Effector CD8-positive, alpha-beta T cell (primary cell): ENCODE measurements at regions not wholly inside any gene's neighbourhood (a gene's known extent, or its start where the extent isn't known, plus 50 kb on each side); places are given as distances from the start of the nearest gene placed in this dataset.
"Not testable (repeated sequence)": the region's sequence is repeated elsewhere in the genome, so short reads cannot be mapped to it uniquely, and the experiment has no call there.

ENCODE experiments used
- DNase-seq: peaks from one replicate; lab custom pipeline; 2025; lab: John Stamatoyannopoulos, UW

DNA sequence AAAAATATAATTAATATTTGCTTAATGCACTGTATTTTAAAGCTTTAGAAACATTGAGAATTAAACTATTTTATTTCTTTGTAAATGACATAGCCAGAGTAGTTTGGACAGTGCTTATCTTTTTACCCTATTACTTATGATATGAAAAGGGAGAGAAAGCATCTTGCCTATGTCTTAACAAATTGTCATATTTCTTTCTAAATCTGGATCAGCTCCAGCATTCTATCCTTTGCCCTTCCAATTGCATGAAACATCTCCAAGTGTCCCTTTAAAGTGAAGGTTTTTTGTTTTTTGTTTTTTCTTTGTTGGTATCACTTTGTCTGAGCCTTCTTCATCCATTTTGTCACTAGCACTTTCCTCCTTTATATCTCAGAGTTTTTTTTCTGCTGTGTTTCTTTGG lies 511.6 kb upstream of the FAM174A start:
- no peak for DNase-seq

DNA sequence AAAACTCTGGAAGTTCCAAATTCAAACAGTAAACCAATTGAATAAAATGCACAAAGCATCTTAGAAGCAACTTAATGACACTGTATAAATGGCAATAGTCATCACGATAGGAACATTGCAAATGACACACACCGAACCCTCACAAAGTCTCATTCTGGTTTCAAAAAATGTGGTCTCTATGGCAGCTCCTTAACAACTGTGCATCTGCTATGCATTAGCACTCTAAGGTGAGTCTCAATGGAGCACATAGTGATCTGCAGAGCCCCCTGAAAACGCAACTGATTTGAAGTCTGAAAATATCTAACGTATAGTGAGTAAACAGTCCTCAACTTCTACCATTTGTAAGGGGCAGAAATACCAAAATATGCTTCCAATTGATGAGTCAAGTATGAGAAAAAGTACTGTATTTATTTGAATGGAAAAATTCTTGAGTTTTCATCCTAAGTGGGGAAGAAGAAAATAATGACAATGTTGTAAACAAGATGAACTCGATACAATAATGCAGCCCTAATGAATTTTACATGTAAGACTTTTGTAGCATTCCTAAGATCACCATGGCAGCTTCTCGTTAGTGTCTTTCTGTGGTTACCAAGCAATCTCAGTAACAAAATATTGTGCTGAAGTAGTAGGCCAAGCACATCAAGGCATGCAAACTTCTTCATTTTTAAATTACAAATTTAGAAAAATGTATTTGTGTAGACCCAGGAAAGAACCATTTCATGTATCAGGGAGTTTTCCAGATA lies 517.5 kb upstream of the FAM174A start:
- DNase-seq = no peak

DNA sequence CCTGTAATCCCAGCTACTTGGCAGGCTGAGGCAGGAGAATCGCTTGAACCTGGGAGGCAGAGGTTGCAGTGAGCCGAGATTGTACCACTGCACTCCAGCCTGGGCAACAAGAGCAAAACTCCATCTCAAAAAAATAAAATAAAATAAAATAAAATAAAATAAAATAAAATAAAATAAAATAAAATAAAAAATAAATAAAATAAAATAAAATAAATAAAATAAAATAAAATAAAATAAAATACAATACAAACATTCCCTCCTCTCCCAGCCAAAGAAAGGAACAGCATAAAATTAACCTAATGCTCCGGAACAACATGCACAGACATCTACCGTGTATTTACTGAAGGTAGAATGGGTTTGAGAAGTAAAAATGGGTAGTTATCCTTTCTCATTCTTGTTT lies 521.9 kb upstream of the FAM174A start:
- DNase-seq = not testable (repeated sequence)

DNA sequence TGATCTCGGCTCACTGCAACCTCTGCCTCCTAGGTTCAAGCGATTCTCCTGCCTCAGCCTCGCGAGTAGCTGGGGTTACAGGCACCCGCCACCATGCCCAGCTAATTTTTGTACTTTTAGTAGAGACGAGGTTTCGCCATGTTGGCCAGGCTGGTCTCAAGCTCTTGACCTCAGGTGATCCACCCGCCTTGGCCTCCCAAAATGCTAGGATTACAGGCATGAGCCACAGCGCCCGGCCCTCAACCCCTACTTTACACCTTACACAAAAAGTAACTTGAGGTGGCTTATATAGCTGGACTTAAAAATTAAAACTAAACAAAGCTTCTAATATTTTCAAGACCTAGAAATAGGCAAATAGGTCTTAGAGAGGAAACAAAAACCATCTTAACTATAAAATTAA lies 524.0 kb upstream of the FAM174A start:
- DNase-seq = not testable (repeated sequence)

DNA sequence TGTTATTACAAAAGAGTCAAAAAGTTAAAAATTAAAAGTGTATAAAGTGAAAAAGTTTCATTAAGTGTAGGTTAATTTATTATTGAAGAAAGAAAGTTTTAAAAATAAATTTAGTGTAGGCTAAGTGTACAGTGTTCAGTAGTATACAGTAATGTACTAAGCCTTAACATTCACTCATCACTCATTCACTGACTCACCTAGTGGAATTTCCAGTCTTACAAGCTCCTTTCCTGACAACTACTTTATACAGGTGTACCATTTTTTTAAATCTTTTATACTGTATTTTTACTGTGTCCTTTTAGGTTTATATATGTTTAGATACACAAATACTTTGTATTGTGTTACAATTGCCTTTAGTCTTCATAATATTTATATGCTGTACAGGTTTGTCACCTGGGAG lies 530.2 kb upstream of the FAM174A start:
- no peak for DNase-seq

DNA sequence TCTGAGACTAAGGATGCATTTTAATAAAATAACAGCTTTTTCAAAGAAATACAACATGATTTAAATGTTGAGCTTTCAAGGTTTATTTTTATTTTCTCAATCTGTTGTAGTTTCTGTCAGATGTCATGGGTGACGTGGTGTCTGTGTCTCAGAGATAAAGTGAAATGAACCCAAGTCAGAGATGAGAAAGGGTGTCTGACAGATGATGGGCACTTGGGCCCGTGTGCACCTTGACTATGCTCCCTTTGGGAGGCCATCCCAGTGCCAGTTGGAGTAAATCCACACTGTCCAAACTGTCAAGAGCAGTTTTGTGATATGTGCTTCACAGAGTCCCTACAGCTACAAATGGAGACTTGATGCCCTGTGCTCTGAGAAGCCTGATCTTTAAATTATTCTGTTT lies 536.9 kb upstream of the FAM174A start:
- no peak for DNase-seq

DNA sequence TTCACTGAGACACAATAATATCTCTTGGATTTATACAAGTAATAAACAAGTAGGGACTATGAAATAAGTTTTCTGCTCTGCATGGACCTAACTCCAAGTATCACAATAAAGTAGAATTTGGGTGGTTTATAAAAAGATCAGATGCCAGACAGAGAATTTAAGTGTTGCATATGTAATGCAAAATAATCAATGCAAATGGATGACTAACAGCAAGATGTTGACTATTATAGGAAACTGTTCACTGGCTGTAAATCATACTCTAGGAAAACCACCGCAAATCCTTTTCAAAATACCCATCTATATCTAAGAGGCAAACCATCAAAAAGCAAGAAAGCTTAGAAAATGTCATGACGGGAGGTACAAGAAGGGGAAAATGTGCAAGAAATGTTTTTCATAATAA lies 539.8 kb upstream of the FAM174A start:
- DNase-seq = no peak

DNA sequence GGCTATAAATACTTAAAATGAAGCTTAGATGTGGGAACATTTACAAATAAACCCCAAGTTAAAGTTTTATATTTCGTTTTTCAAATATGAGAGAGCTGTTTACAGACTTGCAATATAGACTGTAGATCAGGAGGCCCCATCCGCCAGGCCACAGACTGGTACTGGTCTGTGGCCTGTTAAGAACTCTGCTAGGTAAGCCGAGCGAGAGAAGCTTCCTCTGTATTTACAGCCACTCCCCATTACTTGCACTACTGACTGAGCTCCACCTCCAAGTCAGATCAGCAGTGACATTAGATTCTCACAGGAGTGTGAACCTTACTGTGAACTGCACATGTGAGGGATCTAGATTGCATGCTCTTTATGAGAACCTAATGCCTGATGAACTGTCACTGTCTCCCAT lies 561.4 kb upstream of the FAM174A start:
- DNase-seq = no peak

DNA sequence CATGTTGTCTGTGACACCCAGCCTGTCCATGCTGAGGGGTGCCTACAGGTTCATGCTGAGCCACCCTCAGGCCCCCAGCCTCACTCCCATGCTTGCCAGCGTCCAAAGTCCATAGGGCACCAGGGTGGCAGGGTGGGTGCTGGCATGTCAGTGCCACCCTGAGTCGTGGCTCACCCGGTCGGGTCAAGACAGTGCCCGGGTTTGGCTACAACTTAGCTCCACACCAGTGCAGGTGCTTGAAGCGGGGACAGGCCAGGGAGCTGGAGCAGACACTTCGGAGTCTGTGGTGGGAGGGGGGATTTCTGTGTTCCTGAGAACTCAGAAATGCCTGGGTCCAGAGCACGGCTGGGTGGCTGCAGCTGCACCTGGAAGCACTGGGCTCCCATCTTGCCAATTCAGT lies 579.2 kb upstream of the FAM174A start:
- no peak for DNase-seq

DNA sequence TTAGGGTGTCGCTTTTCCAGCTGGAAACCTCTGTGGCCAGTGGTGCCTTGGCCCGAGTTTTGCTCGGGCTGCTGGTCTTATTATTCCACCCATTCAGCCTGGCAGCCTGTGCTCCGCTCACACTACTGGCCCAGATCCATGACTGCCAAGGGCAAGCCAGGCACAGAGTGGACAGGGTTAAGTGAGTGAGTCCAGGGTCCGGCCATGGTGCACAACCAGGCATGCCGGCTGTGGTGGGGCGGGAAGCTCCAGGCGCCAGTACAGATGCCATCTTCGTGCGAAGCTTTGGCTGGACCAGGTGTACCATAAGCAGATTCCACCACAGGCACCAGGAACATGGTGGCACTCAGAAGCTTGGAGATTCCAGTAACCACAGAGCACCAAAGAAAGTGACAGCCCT lies 580.2 kb upstream of the FAM174A start:
- DNase-seq = no peak

DNA sequence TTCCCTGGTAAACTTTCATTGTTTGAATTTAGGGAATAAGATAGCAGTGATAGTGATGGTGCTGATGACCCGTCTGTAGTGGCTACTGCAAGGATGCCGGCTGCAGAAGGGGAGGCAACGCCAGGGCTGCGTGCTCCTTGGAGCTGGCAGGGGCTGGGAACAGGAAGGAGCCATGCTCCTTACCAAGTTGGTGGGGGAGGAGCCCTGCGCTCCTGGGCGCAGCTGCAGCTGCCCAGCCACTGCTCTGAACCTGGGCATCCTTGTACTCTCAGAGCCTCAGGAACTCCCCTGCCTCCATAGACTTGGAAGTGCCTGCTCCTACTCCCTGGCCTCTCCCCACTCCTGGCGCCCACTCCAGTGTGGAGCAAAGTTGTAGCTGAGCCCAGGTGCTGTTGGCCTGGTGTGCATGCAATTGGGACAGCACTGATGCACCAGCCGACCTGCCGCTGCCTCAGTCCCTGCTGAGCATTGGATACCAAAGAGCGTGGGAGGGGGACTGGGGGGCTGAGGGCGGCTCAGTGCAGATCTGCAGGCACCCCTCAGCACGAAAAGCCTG lies 585.1 kb upstream of the FAM174A start:
- DNase-seq = no peak

DNA sequence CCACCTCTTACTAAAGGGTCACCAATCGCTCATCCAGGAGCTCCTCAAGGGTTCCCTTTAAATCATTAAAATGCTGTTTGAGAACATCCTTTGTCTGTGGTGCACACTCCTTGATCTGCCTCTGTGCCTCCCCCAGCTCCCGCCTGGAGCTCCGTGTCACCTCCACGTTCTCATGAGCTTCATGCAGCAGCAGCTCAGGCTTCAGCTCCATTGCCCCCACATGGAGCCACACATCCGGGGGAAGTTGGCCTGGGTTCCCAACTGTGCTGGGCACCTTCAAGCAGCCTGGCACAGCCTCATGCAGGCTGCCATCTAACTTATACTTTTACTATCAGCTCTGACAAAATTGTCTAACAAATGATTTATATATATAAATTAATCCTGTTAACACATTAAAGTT lies 585.8 kb upstream of the FAM174A start:
- no peak for DNase-seq

DNA sequence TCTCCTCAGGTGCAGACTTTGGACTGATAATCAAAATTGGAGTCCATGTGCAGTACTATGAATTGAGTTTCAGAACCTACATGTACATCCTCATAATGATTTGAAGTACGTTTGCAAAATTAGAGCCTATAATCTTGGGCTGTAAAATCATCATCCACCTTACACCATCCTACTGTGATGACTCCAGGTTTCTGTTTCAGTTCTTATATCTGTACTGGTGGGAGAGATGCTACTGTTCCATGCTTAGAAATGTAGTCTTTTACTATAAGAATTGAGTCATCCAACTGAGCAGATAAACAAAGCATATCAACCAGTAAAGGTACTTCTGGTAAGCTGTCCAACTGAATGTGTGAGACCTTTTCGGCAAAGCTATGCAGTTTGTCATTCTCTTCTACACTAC lies 586.3 kb upstream of the FAM174A start:
- DNase-seq = no peak

DNA sequence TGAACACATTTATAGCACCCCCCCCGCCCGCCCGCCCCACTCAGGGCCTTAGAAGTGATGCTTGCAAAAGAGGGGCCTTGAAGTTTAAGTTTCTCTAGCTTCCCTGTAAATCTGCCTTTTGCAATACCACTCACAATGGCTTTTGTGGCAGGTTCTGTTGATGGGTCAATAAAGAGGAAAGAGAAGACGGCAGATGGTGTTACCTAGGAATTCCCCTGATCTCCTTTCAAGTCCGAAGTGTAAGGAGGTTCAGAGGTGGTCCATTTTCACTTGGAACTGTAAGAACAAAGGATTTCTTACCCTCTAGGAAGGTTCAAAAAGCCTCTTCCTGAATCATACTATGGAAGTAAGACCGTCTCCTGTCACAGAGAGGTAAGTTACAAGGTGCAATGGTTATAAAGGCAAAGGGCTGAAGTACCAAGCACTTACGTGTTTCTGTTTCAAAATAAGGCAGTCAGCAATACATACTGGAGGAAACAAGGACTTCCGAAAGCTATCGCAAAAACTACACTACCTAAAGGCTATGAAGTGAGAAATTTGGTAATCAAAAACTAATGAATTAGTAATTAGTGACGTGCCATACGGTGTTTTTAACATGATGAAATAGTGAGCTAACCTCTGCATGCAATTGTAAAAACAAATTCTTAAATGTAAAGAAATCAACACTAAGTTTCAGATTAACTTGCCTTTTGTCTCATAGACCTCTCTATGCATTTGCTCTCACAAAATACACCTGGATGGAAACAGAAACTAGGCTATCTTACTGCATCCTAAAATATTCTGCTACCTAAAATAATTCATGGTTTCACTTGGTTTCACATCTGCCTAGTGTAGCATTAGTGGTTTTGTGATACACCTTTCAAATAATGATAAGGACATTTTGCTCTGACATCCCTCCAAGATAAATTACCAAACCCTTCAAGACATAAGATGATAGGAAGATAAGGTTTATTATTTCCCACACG lies 589.4 kb upstream of the FAM174A start:
- no peak for DNase-seq

DNA sequence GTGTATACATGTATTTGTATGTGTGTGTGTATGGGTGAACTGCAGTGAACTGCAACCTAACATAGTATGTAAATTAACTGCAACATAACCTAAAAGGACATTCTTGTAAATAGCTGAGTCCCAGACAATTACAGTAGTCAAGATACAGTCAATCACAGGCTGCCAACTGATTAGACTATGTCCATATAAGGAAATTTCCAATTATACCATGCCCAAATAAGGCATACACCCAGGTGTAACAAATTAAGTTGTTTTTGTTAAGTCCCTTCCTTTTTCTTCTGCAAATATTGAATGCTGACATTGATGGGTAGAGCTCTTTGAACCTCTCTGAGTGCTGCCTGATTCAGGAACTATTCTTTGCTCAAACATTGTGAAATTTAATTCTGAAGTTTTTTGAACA lies 594.6 kb upstream of the FAM174A start:
- no peak for DNase-seq

DNA sequence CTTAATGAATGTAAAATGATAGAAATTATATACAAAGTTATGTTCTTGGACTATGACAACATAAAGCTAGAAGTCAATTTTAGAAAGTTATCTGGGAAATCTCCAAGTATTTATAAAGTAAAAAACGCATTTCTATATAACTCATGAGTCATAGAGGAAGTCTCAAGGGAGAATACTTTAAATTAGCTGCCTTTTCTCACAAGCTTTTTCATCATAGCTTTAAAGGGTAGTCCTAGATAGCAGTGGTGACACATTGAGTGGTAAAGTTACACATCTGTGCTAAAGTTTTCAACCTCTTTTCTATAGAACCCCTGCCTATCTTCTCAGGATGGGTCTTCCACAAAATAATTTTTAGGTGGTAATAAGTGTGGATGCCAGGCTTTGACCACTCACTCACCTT lies 598.3 kb upstream of the FAM174A start:
- no peak for DNase-seq

DNA sequence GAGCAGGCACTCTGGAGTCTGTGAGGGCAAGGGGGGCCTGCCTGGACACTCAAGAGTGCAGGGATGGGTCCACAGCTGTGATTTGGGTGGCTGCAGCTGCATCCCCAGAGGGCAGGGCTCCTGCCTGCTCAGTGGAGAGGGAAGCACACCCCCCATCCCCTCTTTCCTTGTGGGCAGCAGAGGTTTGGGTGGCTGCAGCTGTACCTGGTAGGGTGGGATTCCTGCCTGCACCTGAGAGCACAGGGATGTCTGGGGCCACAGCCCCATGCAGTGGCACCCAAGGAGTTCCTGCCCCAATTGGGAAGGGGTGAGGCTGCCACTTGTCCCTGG lies 605.4 kb upstream of the FAM174A start:
- no peak for DNase-seq

DNA sequence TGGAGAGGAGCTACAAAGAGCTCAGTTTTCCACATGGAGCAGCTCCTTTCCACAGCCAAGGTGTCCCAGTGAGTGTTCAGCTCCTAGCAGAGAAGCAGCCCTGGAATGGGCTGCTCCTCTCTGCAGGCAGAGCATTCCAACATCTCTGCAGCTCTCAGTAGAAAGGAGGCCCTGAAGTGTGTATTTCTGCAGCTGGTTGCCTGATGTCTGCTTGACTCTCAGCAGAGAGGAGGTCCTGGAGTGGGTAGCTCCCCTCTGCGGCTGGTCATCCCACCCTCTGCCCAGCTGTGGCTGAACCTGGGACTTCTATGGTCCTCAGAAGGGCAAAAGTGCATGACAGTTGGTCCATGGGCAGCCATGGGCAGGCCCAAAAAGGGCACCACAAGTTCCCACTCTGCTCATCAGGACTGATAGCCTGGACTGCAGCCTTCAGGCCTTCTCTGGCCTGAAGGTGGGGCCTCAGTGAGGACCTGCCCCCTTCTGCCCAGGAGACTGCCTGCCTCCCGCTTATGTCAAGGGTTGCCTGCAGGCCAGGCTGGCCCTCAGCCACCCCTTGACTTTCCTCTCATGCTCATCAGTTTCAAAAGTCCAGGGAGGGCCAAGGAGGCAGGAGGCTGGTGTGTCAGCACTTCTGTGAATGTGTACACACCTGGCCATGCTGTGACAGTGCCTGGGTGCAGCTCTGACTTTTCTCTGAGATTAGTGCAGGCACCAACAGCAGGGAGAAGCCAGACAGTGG lies 605.9 kb upstream of the FAM174A start:
- DNase-seq = no peak

DNA sequence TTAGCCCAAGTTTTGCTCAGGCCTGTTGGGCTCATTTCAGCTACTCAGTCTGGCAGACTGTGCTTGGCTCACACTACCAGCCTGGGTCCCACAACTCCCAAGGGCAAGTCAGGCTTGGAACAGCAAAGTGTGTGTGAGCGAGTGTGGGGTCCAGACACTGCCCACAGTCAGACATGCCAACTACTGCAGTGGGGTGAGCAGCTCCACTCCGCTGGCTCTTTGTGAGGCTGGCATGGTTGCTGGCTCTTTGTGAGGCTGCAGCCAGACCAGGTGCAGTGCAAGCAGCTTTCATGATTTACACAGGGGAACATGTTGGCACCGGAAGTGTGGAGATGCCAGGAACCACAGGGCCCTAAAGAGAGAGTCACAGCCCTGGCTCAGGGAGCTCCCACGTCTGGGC lies 606.7 kb upstream of the FAM174A start:
- DNase-seq = no peak

DNA sequence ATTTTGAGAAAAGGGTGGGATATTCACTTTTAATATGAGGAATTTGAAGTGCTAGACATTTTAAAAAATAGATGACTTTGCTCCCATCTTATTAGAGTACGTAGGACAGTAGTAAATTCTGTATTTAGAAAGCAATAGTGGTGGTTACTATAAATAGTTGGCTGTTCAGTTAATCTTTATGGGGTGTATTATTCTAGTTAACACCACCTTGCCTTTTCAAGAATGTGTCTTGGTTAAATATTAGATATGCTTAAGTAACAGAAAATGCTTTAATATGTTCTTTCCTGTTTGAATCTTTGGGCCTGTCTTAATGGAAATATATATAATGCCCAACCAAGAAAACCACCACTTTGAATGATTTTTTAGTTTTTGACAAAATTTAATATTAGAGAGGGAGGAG lies 608.7 kb upstream of the FAM174A start:
- no peak for DNase-seq

DNA sequence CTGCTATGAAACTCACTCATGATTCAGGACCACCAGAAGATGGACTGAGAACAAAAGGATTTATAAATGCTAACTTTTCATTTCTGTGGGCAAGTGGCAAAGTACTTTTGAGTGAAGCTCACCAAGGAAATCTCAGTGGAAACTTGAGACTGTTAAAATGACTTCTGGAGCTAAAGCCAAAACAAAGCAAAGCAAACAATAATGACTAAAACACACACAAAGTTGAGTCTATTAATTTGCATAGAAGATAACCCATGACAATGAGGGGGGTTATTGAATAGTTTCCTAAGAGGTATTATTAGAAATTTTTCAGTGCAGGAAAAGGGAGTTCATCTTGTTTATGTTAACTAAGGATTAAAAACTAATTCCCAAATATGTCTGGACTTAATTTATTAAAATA lies 612.8 kb upstream of the FAM174A start:
- no peak for DNase-seq

DNA sequence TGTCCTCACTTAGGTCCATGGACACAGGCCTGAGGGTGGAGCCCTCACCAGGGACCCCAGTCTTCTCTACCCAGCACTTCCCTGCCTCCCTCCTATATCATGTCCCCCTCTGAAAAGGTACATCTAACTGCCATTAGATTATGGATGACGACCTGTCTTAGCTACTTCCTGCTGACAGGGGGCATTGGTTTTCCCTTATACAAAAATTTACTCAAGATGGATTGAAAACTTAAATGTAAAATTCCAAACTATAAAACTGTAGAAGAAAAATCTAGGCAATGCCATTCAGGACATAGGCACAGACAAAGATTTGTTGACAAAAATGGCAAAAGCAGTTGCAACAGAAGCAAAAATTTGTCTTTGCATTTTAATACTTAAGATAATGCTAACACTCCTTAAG lies 623.2 kb upstream of the FAM174A start:
- no peak for DNase-seq
